Psoas muscle (tissue), 7 donors: ENCODE measurements at regions not wholly inside any gene's neighbourhood (a gene's known extent, or its start where the extent isn't known, plus 50 kb on each side); places are given as distances from the start of the nearest gene placed in this dataset.

Experiments used
- ATAC-seq, 4 donors: fragments of 200-7000 bp; cut with Tn5 transposase; one replicate each; pipeline ENCODE4 v1.9.1; 2020; ENCODE audit warnings: moderate library complexity in 3 of 4, mild to moderate bottlenecking in 2 of 4
- DNase-seq, 2 donors: peaks; one replicate each; pipeline ENCODE4 v3.0.0-alpha.2; 2020
- H3K27ac ChIP-seq: fragments of 200-600 bp; one replicate; pipeline ENCODE4 v1.8.0; 2022
- H3K27me3 ChIP-seq, 3 donors: fragments of 200-600 bp in 1 of 3; one replicate each; pipeline versions ENCODE4 v1.6.1 to v1.8.0; 2013 to 2022; ENCODE audit warnings: low read length in 2 of 3, mild to moderate bottlenecking in 2 of 3, moderate library complexity in 1 of 3; ENCODE audit not compliant: insufficient read depth in 3 of 3
- H3K36me3 ChIP-seq, 2 donors: fragments of 200-600 bp in 1 of 2; one replicate each; pipeline versions ENCODE4 v1.6.1 to v1.8.0; 2013 to 2022; ENCODE audit warnings: low read depth in 1 of 2, mild to moderate bottlenecking in 1 of 2, moderate library complexity in 1 of 2; ENCODE audit not compliant: insufficient read depth in 1 of 2
- H3K4me1 ChIP-seq: fragments of 200-600 bp; one replicate; pipeline ENCODE4 v1.8.0; 2022
- H3K4me3 ChIP-seq: fragments of 200-600 bp; one replicate; pipeline ENCODE4 v1.8.0; 2022; ENCODE audit warnings: mild to moderate bottlenecking
- H3K9me3 ChIP-seq: fragments of 200-600 bp; one replicate; pipeline ENCODE4 v1.8.0; 2022
- CTCF ChIP-seq: fragments of 200-600 bp; IDR thresholded peaks from one replicate; pipeline ENCODE4 v1.8.0; 2022; ENCODE audit warnings: antibody characterized with exemption
- WGBS, 3 donors: extraction: QIAGEN DNeasy Blood & Tissue Kit; methylation state at CpG; one replicate each; pipeline versions ENCODE4 v1.1.6 to v1.1.7; 2013; 5-methylcytosine and 5-hydroxymethylcytosine counted together
- intact Hi-C, 2 donors: fragments of 100-400 bp; cut with DNase I; formaldehyde crosslinking; loops; one replicate each; pipeline versions ENCODE4 v1.11.0 to v1.14.2; 2022
- donor health status: healthy with polysubstance abuse.
- donor health status: DM: no; HTN: no; CAD: no; lungs with moderate emphysema.
- donor health status: Bipolar disorder and iron deficiency.
- donor health status: healthy.
- donor health status: DM: yes; HTN: yes; CAD: no.
- donor health status: DM: no; HTN: no; CAD: no.
- donor health status: DM: yes; HTN: yes; CAD: no.

GRCh38 chr2:109070290-109070689 lies 58.7 kb upstream of the SH3RF3 start:
- intact Hi-C loops, result no loop called here

GRCh38 chr2:109069331-109070194 lies 59.4 kb upstream of the SH3RF3 start:
- Histone ChIP-seq H3K27me3 (peaks cover 0 to 5% (median 2%) of the 10 kb centered on the region in 3 donors), H3K4me1 (no peaks in the 10 kb centered on the region), H3K27ac (no peak overlapping the region), H3K9me3 (no peaks in the 10 kb centered on the region), H3K4me3 (no peak overlapping the region), H3K36me3 (no peaks in the 10 kb centered on the region)
- no peak for ATAC-seq
- 51 to 57% (median 56%) methylated on average over 9 of the region's 9 CpGs for WGBS, 3 donors
- intact Hi-C loops, result no loop called here
- no peak for TF ChIP-seq CTCF
- no peak for DNase-seq

More at GRCh38 chr2:109070290-109070689, 58.7 kb upstream of the SH3RF3 start:
- TF ChIP-seq CTCF, result no peak
- Histone ChIP-seq H3K36me3 (no peaks in the 10 kb centered on the region), H3K4me1 (no peaks in the 10 kb centered on the region), H3K27me3 (peaks cover 0 to 5% (median under 1%) of the 10 kb centered on the region in 3 donors), H3K4me3 (no peak overlapping the region), H3K27ac (no peak overlapping the region), H3K9me3 (no peaks in the 10 kb centered on the region)
- no peak for ATAC-seq
- no peak for DNase-seq
- WGBS, 3 donors, result 59 to 66% (median 63%) methylated on average over 6 of the region's 6 CpGs

GRCh38 chr2:109068811-109069210 lies 60.2 kb upstream of the SH3RF3 start:
- Histone ChIP-seq H3K4me1 (no peaks in the 10 kb centered on the region), H3K9me3 (no peaks in the 10 kb centered on the region), H3K27ac (no peak overlapping the region), H3K36me3 (no peaks in the 10 kb centered on the region), H3K27me3 (peaks cover 0 to 5% (median 2%) of the 10 kb centered on the region in 3 donors), H3K4me3 (no peak overlapping the region)
- ATAC-seq, result no peak
- no peak for TF ChIP-seq CTCF
- intact Hi-C loops, result no loop called here
- WGBS, 3 donors, result 64 to 83% (median 83%) methylated on average over 2 of the region's 2 CpGs
- DNase-seq, result no peak

GRCh38 chr2:109067631-109068125 lies 61.3 kb upstream of the SH3RF3 start:
- no peak overlapping the region for H3K27ac ChIP-seq
- no peak for ATAC-seq
- intact Hi-C loops, result no loop called here
- H3K27me3 ChIP-seq, result peaks cover 0 to 3% (median 2%) of the 10 kb centered on the region in 3 donors
- TF ChIP-seq CTCF, result no peak
- H3K36me3 ChIP-seq, result no peaks in the 10 kb centered on the region
- no peak overlapping the region for H3K4me3 ChIP-seq
- no peaks in the 10 kb centered on the region for H3K4me1 ChIP-seq
- WGBS, 3 donors, result 66 to 71% (median 70%) methylated on average over 5 of the region's 5 CpGs
- no peak for DNase-seq
- no peaks in the 10 kb centered on the region for H3K9me3 ChIP-seq
